Nephron (organoid): ENCODE measurements at regions not wholly inside any gene's neighbourhood (a gene's known extent, or its start where the extent isn't known, plus 50 kb on each side); places are given as distances from the start of the nearest gene placed in this dataset.

Experiments used
- H3K27ac Mint-ChIP-seq, 3 experiments: 2 replicates each; pipeline ENCODE4 v1.8.0; 2020; ENCODE audit warnings: mixed read lengths in 3 of 3, mild to moderate bottlenecking in 2 of 3, moderate library complexity in 1 of 3
- H3K27me3 Mint-ChIP-seq: 2 replicates; pipeline ENCODE4 v1.8.0; 2021; ENCODE audit warnings: low read depth, mild to moderate bottlenecking, moderate library complexity, mixed read lengths
- H3K36me3 Mint-ChIP-seq: 2 replicates; pipeline ENCODE4 v1.8.0; 2020; ENCODE audit warnings: low read depth, mixed read lengths
- H3K4me1 Mint-ChIP-seq: 2 replicates; pipeline ENCODE4 v1.8.0; 2020; ENCODE audit warnings: mixed read lengths
- H3K4me3 Mint-ChIP-seq, 3 experiments: 2 replicates each; pipeline ENCODE4 v1.8.0; 2020; ENCODE audit warnings: mild to moderate bottlenecking in 3 of 3, mixed read lengths in 3 of 3, moderate library complexity in 2 of 3
- H3K9me3 Mint-ChIP-seq: 2 replicates; pipeline ENCODE4 v1.8.0; 2020; ENCODE audit warnings: mixed read lengths
- TF ChIP-seq, protein P1 (sequence below), 3 experiments: fragments of 200-600 bp; sonication (generic); IDR thresholded peaks; one replicate each; pipeline ENCODE4 v1.5.0; 2021; ENCODE audit warnings: antibody characterized with exemption in 3 of 3; ENCODE audit not compliant: unreplicated experiment in 3 of 3

DNA sequence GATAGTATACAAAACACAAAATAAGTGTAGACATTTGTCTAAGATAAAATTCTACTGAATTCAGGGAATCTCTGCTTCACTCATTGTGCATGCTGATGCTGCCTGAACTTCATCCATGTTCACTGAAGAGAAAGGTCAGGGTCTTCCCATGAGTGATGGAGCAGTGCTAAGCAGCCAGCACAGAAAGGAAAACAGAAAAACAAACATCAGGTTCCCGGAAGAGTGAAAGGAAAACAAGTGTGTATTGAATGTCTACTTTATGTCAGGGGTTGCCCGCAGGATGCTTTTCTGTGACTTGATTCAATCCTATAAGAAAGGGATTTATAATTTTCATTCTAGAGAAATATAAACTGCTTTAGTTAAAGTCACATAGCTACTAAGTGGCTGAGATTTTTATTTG lies 522.4 kb downstream of the RAB28 start:
- H3K4me3 Mint-ChIP-seq = no peak overlapping the region
- H3K27me3 Mint-ChIP-seq = no peaks in the 10 kb centered on the region
- no peaks in the 10 kb centered on the region for H3K9me3 Mint-ChIP-seq
- no peaks in the 10 kb centered on the region for H3K4me1 Mint-ChIP-seq
- H3K27ac Mint-ChIP-seq = no peak overlapping the region
- H3K36me3 Mint-ChIP-seq = no peaks in the 10 kb centered on the region
- TF ChIP-seq, protein P1, sequence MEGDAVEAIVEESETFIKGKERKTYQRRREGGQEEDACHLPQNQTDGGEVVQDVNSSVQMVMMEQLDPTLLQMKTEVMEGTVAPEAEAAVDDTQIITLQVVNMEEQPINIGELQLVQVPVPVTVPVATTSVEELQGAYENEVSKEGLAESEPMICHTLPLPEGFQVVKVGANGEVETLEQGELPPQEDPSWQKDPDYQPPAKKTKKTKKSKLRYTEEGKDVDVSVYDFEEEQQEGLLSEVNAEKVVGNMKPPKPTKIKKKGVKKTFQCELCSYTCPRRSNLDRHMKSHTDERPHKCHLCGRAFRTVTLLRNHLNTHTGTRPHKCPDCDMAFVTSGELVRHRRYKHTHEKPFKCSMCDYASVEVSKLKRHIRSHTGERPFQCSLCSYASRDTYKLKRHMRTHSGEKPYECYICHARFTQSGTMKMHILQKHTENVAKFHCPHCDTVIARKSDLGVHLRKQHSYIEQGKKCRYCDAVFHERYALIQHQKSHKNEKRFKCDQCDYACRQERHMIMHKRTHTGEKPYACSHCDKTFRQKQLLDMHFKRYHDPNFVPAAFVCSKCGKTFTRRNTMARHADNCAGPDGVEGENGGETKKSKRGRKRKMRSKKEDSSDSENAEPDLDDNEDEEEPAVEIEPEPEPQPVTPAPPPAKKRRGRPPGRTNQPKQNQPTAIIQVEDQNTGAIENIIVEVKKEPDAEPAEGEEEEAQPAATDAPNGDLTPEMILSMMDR (IDR thresholded peaks at IDR 0.05; ENCODE audit: unreplicated experiment in 3 of 3) = no peak

DNA sequence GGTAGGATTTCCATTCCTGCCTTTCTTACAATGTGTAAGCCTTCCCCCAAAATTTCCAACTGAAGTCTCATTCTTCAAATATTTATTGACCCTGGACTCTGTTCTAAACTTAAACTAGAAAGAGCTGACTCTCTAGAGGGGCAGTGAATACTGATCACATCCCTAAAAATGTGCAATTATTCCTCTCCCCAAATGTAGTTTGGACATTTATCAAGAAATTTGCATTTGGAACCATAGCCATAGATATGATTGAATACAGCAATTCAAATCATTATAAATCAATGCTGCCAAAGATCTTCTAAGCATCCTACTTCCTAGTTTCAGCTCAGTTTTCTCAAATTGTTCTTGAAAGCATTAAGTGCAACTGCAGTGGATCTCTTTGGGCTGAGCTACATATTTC lies 525.7 kb downstream of the RAB28 start:
- Mint-ChIP-seq H3K4me1 (no peaks in the 10 kb centered on the region), H3K9me3 (no peaks in the 10 kb centered on the region), H3K36me3 (no peaks in the 10 kb centered on the region), H3K27ac (no peak overlapping the region), H3K27me3 (no peaks in the 10 kb centered on the region), H3K4me3 (no peak overlapping the region)
- TF ChIP-seq, protein P1 (IDR thresholded peaks at IDR 0.05; ENCODE audit: unreplicated experiment in 3 of 3) = no peak

DNA sequence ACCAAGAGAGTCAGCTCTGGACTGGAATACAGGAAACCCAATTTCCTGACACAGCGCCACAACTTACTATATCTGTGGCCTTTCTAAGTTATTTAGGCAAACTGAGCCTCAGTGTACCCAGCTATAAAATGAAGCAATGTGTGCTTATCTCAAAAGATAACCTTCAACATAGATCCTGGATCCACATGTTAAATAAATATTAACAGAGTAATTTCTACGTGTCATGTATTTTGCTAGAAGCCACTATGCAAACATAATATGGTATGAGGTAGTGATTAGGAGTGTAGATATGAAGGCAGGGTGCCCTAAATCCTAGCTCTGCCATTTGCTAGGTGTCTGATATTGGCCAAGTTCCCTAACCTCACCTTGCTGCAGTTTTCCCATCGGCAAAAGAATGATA lies 527.0 kb downstream of the RAB28 start:
- TF ChIP-seq, protein P1 (IDR thresholded peaks at IDR 0.05; ENCODE audit: unreplicated experiment in 3 of 3) = no peak
- H3K36me3 Mint-ChIP-seq = no peaks in the 10 kb centered on the region

DNA sequence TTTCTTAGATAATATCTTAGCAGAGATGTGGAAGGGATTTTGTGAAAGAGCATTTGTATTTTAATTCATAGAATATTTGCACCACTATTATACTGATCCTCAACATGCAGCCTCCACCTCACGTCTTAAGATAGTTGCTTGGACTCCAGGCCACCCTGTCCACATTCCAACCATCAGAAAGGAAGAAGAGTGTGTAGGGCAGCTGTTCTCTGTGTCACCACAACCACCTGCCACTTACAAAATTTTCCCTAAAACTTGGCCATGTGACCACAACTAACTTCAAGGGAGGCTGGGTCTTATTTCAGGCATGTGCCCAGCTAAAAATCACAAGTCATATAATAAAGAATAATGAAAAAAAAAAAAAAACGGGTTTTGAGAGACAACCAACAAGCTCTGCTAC lies 528.1 kb downstream of the RAB28 start:
- H3K4me1 Mint-ChIP-seq = no peaks in the 10 kb centered on the region

More for the DNA sequence above, 527.0 kb downstream of the RAB28 start:
- H3K4me1 Mint-ChIP-seq = no peaks in the 10 kb centered on the region
- H3K4me3 Mint-ChIP-seq = no peak overlapping the region
- H3K27me3 Mint-ChIP-seq = no peaks in the 10 kb centered on the region
- H3K9me3 Mint-ChIP-seq = no peaks in the 10 kb centered on the region
- no peak overlapping the region for H3K27ac Mint-ChIP-seq

DNA sequence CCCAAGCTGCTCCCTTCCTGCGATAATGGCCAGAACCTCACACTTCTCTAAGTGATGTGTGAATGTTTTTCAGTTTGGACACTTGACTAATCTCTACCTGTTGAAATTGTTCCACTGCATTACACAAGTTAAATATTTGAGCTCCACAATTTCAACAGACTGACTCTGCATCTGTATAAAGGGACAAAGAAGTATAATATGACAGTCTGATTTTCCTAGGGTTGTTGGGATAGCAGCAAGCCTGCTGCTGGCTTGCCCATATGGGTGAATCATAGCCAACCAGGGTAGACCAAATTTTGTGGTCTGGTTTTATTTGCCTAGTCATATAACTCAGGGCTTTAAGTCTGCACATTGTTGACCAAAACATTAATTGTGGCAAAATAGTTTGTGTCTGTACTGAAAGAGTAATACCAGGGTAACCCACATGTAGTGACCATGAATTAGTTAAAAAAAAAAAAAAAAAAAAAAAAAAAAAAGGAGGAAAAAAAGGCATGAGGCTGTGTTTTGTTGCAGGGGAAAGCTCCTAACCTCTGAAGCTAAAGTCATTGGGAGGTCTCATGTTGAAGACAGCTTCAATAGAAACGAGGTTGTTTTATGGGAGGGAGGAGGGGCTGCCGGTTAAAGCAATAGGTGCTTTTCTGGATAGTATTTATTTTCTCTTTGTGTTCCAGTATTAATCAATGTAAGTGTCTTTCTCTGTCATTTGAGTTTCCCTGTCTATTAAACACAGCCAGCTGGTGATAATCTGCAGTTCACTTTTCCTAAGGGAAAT lies 534.2 kb downstream of the RAB28 start:
- Mint-ChIP-seq H3K4me1 (no peaks in the 10 kb centered on the region), H3K36me3 (no peaks in the 10 kb centered on the region), H3K27me3 (no peaks in the 10 kb centered on the region), H3K4me3 (no peak overlapping the region), H3K9me3 (no peaks in the 10 kb centered on the region), H3K27ac (no peak overlapping the region)
- TF ChIP-seq, protein P1 (IDR thresholded peaks at IDR 0.05; ENCODE audit: unreplicated experiment in 3 of 3) = no peak

More for the DNA sequence above, 528.1 kb downstream of the RAB28 start:
- Mint-ChIP-seq H3K4me3 (no peak overlapping the region), H3K27ac (no peak overlapping the region), H3K36me3 (no peaks in the 10 kb centered on the region), H3K27me3 (no peaks in the 10 kb centered on the region), H3K9me3 (no peaks in the 10 kb centered on the region)
- TF ChIP-seq, protein P1 (IDR thresholded peaks at IDR 0.05; ENCODE audit: unreplicated experiment in 3 of 3) = no peak

DNA sequence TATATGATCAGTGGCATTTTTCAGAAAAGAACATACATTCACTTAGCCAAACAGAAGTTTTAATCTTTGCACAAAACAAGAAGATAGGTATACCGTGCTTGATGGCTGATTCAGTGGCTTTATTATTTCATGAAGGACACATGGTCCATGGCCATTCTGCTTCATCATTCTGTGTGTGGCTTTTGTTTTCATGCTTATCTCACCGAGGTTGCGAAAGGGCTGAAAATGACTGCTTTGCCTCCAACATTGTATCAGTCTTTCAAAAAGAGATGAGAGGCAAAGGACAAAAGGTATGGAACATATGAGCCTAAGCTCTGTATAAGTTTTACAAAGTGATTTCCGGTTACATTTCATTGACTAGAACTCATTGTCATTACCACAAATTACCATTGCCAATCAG lies 541.1 kb downstream of the RAB28 start:
- H3K27me3 Mint-ChIP-seq = no peaks in the 10 kb centered on the region
- TF ChIP-seq, protein P1 (IDR thresholded peaks at IDR 0.05; ENCODE audit: unreplicated experiment in 3 of 3) = no peak
- H3K9me3 Mint-ChIP-seq = no peaks in the 10 kb centered on the region
- H3K36me3 Mint-ChIP-seq = no peaks in the 10 kb centered on the region
- no peak overlapping the region for H3K4me3 Mint-ChIP-seq
- H3K4me1 Mint-ChIP-seq = no peaks in the 10 kb centered on the region
- no peak overlapping the region for H3K27ac Mint-ChIP-seq
